Thyroid gland (tissue), 4 donors: ENCODE measurements at regions not wholly inside any gene's neighbourhood (a gene's known extent, or its start where the extent isn't known, plus 50 kb on each side); places are given as distances from the start of the nearest gene placed in this dataset.

ENCODE experiments used
- DNase-seq, 2 donors: peaks; one replicate each; pipeline ENCODE4 v3.0.0-alpha.2; 2019
- H3K27ac ChIP-seq, 3 donors: fragments of 200-600 bp; sonication (generic); 1 replicate in 2 of 3; 2 replicates in 1 of 3; pipeline ENCODE4 v1.5.1; 2016 to 2019; ENCODE audit warnings: mild to moderate bottlenecking in 1 of 3, moderate library complexity in 1 of 3
- H3K27me3 ChIP-seq: fragments of 200-600 bp; sonication (generic); one replicate; pipeline ENCODE4 v1.5.1; 2019
- H3K36me3 ChIP-seq, 2 donors: fragments of 200-600 bp; sonication (generic); one replicate each; pipeline ENCODE4 v1.5.1; 2016 to 2019
- H3K4me1 ChIP-seq, 2 donors: fragments of 200-600 bp; sonication (generic); one replicate each; pipeline ENCODE4 v1.5.1; 2017 to 2019
- H3K4me3 ChIP-seq, 3 donors: fragments of 200-600 bp; sonication (generic); replicated peaks in 1 of 3; 1 replicate in 2 of 3; 2 replicates in 1 of 3; pipeline ENCODE4 v1.5.1; 2016; ENCODE audit warnings: mild to moderate bottlenecking in 1 of 3
- H3K9me3 ChIP-seq: fragments of 200-600 bp; sonication (generic); one replicate; pipeline ENCODE4 v1.5.1; 2017
- POLR2A ChIP-seq, 2 donors: fragments of 450-650 bp; IDR thresholded peaks; one replicate each; pipeline ENCODE4 v1.6.1; 2017; ENCODE audit warnings: antibody characterized with exemption in 2 of 2, mild to moderate bottlenecking in 2 of 2, moderate library complexity in 1 of 2
- WGBS, 2 donors: methylation state at CpG; one replicate each; pipeline ENCODE4 v1.1.5; 2017; 5-methylcytosine and 5-hydroxymethylcytosine counted together
- intact Hi-C: fragments of 100-400 bp; cut with DNase I; formaldehyde crosslinking; loops from one replicate; pipeline ENCODE4 v1.15.1; 2023
- TF ChIP-seq, protein P1 (sequence below), 6 experiments: fragments of 200-600 bp in 3 of 6; fragments of 450-650 bp in 3 of 6; sonication (generic) in 3 of 6; IDR thresholded peaks; one replicate each; pipeline ENCODE4 v1.5.1; 2016 to 2019; ENCODE audit warnings: antibody characterized with exemption in 6 of 6, mild to moderate bottlenecking in 2 of 6, inconsistent platforms in 1 of 6, moderate library complexity in 1 of 6

DNA sequence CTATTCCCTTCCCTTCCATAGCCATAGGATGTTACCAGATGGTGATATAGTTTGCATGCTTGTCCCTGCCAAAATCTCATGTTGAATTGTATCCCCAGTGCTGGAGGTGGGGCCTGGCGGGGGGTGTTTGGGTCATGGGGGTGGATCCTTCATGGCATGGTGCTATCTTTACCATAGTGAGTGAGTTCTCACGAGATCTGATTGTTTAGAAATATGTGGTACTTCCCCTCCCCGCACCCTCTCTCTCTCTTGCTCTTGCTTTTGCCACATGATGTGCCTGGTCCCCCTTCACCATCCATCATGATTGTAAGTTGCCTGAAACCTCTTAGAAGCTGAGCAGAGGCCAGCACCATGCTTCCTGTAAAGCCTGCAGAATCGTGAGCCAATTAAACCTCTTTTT lies 181.3 kb downstream of the CAND1 start:
- no peaks in the 10 kb centered on the region for H3K27me3 ChIP-seq
- intact Hi-C loops: loop anchor here (5.0 kb wide), 1 partner anchor 197 kb away; the partner anchor contains the start of gene DYRK2
- WGBS, 2 donors: 85 to 89% methylated on average over 4 of the region's 4 CpGs
- DNase-seq: no peak
- H3K4me1 ChIP-seq: no peaks in the 10 kb centered on the region
- no peaks in the 10 kb centered on the region for H3K9me3 ChIP-seq
- H3K4me3 ChIP-seq: no peak overlapping the region
- H3K36me3 ChIP-seq: no peaks in the 10 kb centered on the region
- TF ChIP-seq, protein P1, sequence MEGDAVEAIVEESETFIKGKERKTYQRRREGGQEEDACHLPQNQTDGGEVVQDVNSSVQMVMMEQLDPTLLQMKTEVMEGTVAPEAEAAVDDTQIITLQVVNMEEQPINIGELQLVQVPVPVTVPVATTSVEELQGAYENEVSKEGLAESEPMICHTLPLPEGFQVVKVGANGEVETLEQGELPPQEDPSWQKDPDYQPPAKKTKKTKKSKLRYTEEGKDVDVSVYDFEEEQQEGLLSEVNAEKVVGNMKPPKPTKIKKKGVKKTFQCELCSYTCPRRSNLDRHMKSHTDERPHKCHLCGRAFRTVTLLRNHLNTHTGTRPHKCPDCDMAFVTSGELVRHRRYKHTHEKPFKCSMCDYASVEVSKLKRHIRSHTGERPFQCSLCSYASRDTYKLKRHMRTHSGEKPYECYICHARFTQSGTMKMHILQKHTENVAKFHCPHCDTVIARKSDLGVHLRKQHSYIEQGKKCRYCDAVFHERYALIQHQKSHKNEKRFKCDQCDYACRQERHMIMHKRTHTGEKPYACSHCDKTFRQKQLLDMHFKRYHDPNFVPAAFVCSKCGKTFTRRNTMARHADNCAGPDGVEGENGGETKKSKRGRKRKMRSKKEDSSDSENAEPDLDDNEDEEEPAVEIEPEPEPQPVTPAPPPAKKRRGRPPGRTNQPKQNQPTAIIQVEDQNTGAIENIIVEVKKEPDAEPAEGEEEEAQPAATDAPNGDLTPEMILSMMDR (IDR thresholded peaks at IDR 0.05): no peak
- TF ChIP-seq POLR2A (IDR thresholded peaks at IDR 0.05): no peak
- no peak overlapping the region for H3K27ac ChIP-seq

DNA sequence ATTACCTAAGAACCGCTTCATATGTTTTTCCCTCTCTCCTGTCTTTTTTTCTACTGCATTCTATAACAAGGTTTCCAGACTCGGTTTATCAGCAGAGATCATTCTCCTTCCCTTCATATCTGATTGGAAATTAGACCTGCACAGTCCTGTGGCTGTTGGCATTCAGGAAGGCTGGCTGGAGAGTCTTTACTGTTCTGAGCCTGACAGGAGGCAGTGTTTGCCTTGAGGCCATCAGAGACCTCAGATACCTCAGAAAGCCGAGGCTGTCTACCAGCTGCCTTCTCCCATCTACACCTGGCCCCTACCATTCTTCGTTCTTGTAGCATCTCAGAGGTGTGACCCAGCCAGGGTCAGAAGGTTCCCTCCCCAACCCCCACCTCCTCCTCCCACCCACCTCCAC lies 182.0 kb downstream of the CAND1 start:
- intact Hi-C loops: loop anchor here (5.0 kb wide), 1 partner anchor 196 kb away; the partner anchor contains the start of gene DYRK2
- Histone ChIP-seq H3K27ac (no peak overlapping the region), H3K36me3 (no peaks in the 10 kb centered on the region), H3K9me3 (no peaks in the 10 kb centered on the region), H3K4me3 (no peak overlapping the region), H3K4me1 (peaks cover 2 to 4% of the 10 kb centered on the region in 2 donors), H3K27me3 (no peaks in the 10 kb centered on the region)
- no peak for DNase-seq
- WGBS, 2 donors: 66 to 87% methylated on average over 4 of the region's 4 CpGs
- TF ChIP-seq POLR2A (IDR thresholded peaks at IDR 0.05): no peak

DNA sequence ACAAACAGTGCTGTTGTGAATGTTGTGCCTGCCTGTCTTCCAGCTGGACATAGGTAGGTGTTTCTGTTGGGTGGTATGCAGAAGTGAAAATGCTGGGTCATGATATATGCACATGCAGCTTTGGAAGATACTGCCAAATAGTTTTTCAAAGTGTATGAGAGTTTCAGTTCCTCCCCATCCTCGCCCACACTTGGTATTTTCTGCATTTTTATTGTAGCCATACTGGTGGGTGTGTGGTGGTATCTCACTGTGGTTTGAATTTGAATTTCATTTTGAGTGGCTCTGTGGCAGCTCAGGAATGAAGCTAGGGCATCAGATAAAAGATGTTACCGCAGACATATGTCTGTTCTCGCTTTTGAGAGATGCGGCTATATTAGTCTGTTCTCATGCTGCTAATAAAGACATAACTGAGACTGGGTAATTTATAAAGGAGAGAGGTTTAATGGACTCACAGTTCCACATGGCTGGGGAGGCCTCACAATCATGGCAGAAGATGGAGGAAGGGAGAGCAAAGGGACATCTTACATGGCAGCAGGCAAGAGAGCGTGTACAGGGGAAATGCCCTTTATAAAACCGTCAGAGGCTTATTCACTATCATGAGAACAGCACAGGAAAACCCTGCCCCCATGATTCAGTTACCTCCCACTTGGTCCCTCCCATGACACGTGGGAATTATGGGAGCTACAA lies 183.1 kb downstream of the CAND1 start:
- Histone ChIP-seq H3K4me3 (no peak overlapping the region), H3K27ac (no peak overlapping the region), H3K27me3 (no peaks in the 10 kb centered on the region), H3K36me3 (no peaks in the 10 kb centered on the region), H3K9me3 (no peaks in the 10 kb centered on the region), H3K4me1 (peaks cover 9 to 14% of the 10 kb centered on the region in 2 donors)
- intact Hi-C loops: loop anchor here (5.0 kb wide), 1 partner anchor 195 kb away; the partner anchor contains the start of gene DYRK2
- DNase-seq: no peak
- 78 to 93% methylated on average over 7 of the region's 7 CpGs for WGBS, 2 donors
- TF ChIP-seq, protein P1 (IDR thresholded peaks at IDR 0.05): no peak

DNA sequence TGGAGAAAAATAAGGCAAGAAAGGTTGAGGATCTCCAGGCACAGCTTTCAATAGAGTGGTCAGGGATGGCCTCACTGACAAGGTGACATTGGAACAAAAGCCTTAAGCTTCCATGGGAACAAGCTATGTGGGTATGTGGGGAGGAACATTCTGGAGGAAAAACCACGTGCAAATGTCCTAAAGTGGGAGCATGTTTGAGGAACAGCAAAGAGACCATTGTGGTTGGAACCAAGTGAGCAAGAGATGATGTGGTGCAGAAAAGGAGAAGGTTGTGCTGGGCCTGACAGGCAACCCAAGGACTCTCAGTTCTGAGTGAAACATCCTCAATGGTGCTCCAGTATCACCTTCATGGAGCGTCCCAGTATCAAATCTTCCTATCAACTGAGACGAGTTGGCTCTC lies 184.0 kb downstream of the CAND1 start:
- Histone ChIP-seq H3K36me3 (no peaks in the 10 kb centered on the region), H3K27me3 (no peaks in the 10 kb centered on the region), H3K4me1 (peaks cover 16 to 23% of the 10 kb centered on the region in 2 donors), H3K9me3 (no peaks in the 10 kb centered on the region), H3K4me3 (no peak overlapping the region), H3K27ac (no peak overlapping the region)
- TF ChIP-seq POLR2A (IDR thresholded peaks at IDR 0.05): no peak
- TF ChIP-seq, protein P1 (IDR thresholded peaks at IDR 0.05): no peak
- DNase-seq: no peak
- 95 to 97% methylated on average over 3 of the region's 3 CpGs for WGBS, 2 donors
- intact Hi-C loops: loop anchor here (5.0 kb wide), 1 partner anchor 194 kb away; the partner anchor contains the start of gene DYRK2

DNA sequence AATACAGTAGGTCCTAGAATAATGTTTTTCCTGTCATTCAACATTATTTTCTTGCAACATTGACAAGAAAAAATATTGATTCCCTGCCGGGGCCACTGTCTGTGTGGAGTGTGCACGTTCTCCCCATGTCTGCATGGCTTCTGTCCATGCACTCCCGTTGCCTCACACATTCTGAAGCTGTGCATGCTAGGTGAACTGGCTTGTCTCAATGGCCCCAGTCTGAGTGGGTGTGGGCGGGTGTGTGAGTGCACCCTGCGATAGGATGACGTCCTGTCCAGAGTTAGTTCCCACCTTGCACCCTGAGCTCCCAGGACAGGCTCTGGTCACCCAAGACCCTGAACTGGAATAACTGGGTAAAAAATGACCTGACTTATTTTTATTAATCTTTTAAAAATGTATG lies 186.1 kb downstream of the CAND1 start:
- 65 to 85% methylated on average over 6 of the region's 6 CpGs for WGBS, 2 donors
- Histone ChIP-seq H3K9me3 (no peaks in the 10 kb centered on the region), H3K4me3 (no peak overlapping the region), H3K36me3 (no peaks in the 10 kb centered on the region), H3K4me1 (peaks cover 16 to 24% of the 10 kb centered on the region in 2 donors), H3K27ac (no peak overlapping the region), H3K27me3 (no peaks in the 10 kb centered on the region)
- TF ChIP-seq POLR2A (IDR thresholded peaks at IDR 0.05): no peak
- TF ChIP-seq, protein P1 (IDR thresholded peaks at IDR 0.05): no peak
- intact Hi-C loops: no loop called here
- DNase-seq: peak in 1 of 2 donors; percentile 26
